ENCODE measurements at regions not wholly inside any gene's neighbourhood (a gene's known extent, or its start where the extent isn't known, plus 50 kb on each side); places are given as distances from the start of the nearest gene placed in this dataset.

- TF ChIP-seq EZH2phosphoT487 (IDR thresholded peaks at IDR 0.05; ENCODE audit: low read depth): no peak
- TF ChIP-seq CTCF (IDR thresholded peaks at IDR 0.05; ENCODE audit: low read depth, low read length): no peak
Measured at GRCh38 chr3:117532268-117532667, 822.7 kb downstream of the TUSC7 start.

Measured in OCI-LY3 (cell line).